ENCODE measurements at regions not wholly inside any gene's neighbourhood (a gene's known extent, or its start where the extent isn't known, plus 50 kb on each side); places are given as distances from the start of the nearest gene placed in this dataset.

- no peak overlapping the region for H2AFZ ChIP-seq (ENCODE audit: low read length)
- no peak overlapping the region for H3K4me3 ChIP-seq (ENCODE audit: insufficient read depth, low read length)
- H3K9me3 ChIP-seq (ENCODE audit: low read depth, low read length), result no peaks in the 10 kb centered on the region
- H3K4me1 ChIP-seq (ENCODE audit: insufficient read depth, low read length), result no peaks in the 10 kb centered on the region
- no peaks in the 10 kb centered on the region for H3K79me2 ChIP-seq (ENCODE audit: insufficient read depth, low read length)
- TF ChIP-seq CTCF (IDR thresholded peaks at IDR 0.05; ENCODE audit: extremely low read depth, low read depth, low read length), result no peak
- H3K36me3 ChIP-seq (ENCODE audit: insufficient read depth, low read length), result no peaks in the 10 kb centered on the region
- no peak overlapping the region for H3K27ac ChIP-seq (ENCODE audit: low read depth, low read length)
- no peaks in the 10 kb centered on the region for H4K20me1 ChIP-seq (ENCODE audit: insufficient read depth, low read length)
- no peak overlapping the region for H3K4me2 ChIP-seq (ENCODE audit: insufficient read depth, low read length)
- DNase-seq (ENCODE audit: insufficient read length, low spot score, missing footprints), result no peak
- H3K27me3 ChIP-seq (ENCODE audit: insufficient read depth, low read length), result no peaks in the 10 kb centered on the region
Observed at GRCh38 chr9:89972535-89972934, 367.7 kb downstream of the GADD45G start.

DNA sequence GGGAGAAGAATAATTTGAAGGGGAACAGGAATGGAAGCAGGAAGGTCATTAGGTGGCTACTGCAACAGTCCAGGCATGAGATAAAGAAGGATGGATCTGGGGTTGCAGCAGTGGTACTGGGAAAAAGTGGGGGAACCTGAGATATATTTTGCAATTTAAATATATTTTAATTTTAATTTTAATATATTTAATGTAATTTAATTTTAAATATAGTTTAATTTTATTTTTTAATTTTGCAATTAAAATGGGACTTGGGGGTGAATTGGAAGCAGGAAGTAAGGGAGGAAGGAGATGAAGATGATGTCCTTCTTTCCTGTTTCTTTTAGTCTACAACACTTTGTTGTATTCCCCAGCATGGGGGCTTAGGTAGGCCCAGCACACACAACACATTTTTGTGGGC is 369.8 kb downstream of the GADD45G start:
- DNase-seq (ENCODE audit: insufficient read length, low spot score, missing footprints), result no peak
- Histone ChIP-seq H2AFZ (ENCODE audit: low read length) (no peak overlapping the region), H3K79me2 (ENCODE audit: insufficient read depth, low read length) (no peaks in the 10 kb centered on the region), H3K27me3 (ENCODE audit: insufficient read depth, low read length) (no peaks in the 10 kb centered on the region), H3K27ac (ENCODE audit: low read depth, low read length) (no peak overlapping the region), H4K20me1 (ENCODE audit: insufficient read depth, low read length) (no peaks in the 10 kb centered on the region), H3K36me3 (ENCODE audit: insufficient read depth, low read length) (no peaks in the 10 kb centered on the region), H3K4me2 (ENCODE audit: insufficient read depth, low read length) (no peak overlapping the region), H3K4me1 (ENCODE audit: insufficient read depth, low read length) (no peaks in the 10 kb centered on the region), H3K9me3 (ENCODE audit: low read depth, low read length) (no peaks in the 10 kb centered on the region), H3K4me3 (ENCODE audit: insufficient read depth, low read length) (no peak overlapping the region)
- TF ChIP-seq CTCF (IDR thresholded peaks at IDR 0.05; ENCODE audit: extremely low read depth, low read depth, low read length), result no peak

DNA sequence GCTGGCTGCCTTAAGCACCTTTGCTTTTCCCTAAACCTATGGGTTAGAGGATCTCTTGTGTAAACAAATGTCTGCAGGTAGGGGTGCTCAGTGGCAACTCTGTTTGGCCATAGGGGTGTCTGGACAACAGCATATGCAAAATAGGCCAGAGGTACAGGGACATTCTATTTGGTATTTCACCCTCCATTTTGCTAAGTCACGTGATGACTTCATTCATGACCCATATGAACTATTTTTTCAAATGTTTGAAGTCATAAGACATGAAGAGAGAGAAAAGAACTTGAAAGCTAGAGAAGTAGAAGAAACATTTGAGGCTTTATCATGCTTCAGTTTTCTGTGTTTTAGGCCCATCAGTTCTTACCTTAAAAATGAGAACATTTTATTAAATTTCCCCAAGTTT is 370.2 kb downstream of the GADD45G start:
- H4K20me1 ChIP-seq (ENCODE audit: insufficient read depth, low read length), result no peaks in the 10 kb centered on the region
- no peaks in the 10 kb centered on the region for H3K9me3 ChIP-seq (ENCODE audit: low read depth, low read length)
- DNase-seq (ENCODE audit: insufficient read length, low spot score, missing footprints), result no peak
- no peaks in the 10 kb centered on the region for H3K36me3 ChIP-seq (ENCODE audit: insufficient read depth, low read length)
- H3K27me3 ChIP-seq (ENCODE audit: insufficient read depth, low read length), result no peaks in the 10 kb centered on the region
- H3K79me2 ChIP-seq (ENCODE audit: insufficient read depth, low read length), result no peaks in the 10 kb centered on the region
- H3K4me3 ChIP-seq (ENCODE audit: insufficient read depth, low read length), result no peak overlapping the region
- no peak overlapping the region for H2AFZ ChIP-seq (ENCODE audit: low read length)
- no peak for TF ChIP-seq CTCF (IDR thresholded peaks at IDR 0.05; ENCODE audit: extremely low read depth, low read depth, low read length)
- H3K4me2 ChIP-seq (ENCODE audit: insufficient read depth, low read length), result no peak overlapping the region
- H3K4me1 ChIP-seq (ENCODE audit: insufficient read depth, low read length), result no peaks in the 10 kb centered on the region
- no peak overlapping the region for H3K27ac ChIP-seq (ENCODE audit: low read depth, low read length)

DNA sequence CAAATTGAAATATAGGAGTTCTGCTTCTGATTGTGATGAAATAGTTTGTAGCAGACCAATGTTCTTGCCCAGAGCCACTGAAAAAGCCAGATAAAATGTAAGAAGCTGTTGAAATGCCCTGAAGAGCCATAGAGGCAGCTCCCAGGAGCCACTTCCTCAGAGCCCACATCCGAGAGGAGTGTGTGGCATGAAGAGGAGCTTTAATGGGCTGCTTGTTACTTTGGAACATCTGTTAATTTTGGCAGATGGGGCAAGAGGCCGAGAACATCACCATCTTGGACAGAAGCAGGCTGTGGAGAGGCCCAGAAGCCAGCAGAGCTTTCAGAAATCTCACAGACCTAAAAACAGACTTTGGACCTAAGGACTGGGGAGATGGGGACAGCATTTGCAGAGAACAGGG is 370.8 kb downstream of the GADD45G start:
- no peak overlapping the region for H3K4me2 ChIP-seq (ENCODE audit: insufficient read depth, low read length)
- TF ChIP-seq CTCF (IDR thresholded peaks at IDR 0.05; ENCODE audit: extremely low read depth, low read depth, low read length), result no peak
- no peak overlapping the region for H3K27ac ChIP-seq (ENCODE audit: low read depth, low read length)
- H2AFZ ChIP-seq (ENCODE audit: low read length), result no peak overlapping the region
- H3K4me1 ChIP-seq (ENCODE audit: insufficient read depth, low read length), result no peaks in the 10 kb centered on the region
- H3K4me3 ChIP-seq (ENCODE audit: insufficient read depth, low read length), result no peak overlapping the region
- no peak for DNase-seq (ENCODE audit: insufficient read length, low spot score, missing footprints)
- no peaks in the 10 kb centered on the region for H3K9me3 ChIP-seq (ENCODE audit: low read depth, low read length)
- no peaks in the 10 kb centered on the region for H3K36me3 ChIP-seq (ENCODE audit: insufficient read depth, low read length)
- no peaks in the 10 kb centered on the region for H3K79me2 ChIP-seq (ENCODE audit: insufficient read depth, low read length)
- no peaks in the 10 kb centered on the region for H4K20me1 ChIP-seq (ENCODE audit: insufficient read depth, low read length)
- no peaks in the 10 kb centered on the region for H3K27me3 ChIP-seq (ENCODE audit: insufficient read depth, low read length)
